ENCODE measurements at regions not wholly inside any gene's neighbourhood (a gene's known extent, or its start where the extent isn't known, plus 50 kb on each side); places are given as distances from the start of the nearest gene placed in this dataset.
"Not testable (repeated sequence)": the region's sequence is repeated elsewhere in the genome, so short reads cannot be mapped to it uniquely, and the experiment has no call there.

DNA sequence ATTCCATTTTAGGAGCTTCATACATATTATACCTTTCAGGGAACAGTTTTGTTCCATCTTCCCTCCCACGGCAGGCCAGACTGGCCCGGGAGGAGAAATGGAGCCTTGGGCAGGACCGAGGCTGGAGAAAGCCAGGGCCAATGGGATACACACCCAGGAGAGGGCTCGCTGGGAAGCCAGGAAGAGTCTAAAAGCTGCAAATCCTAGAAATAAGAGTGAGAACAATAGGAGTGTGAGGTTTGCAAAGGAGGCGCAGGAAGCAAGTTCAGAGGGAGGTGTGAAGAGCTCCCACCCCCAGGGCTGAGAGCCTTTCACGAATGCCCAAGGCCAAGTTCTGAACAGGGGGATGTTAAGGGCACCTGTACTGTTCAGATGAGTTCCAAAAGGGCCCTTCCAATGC lies 67.5 kb upstream of the CPSF6 start:
- TF ChIP-seq CTCF (IDR thresholded peaks at IDR 0.05): no peak
- Mint-ChIP-seq H3K4me3 (no peak overlapping the region), H3K36me3 (ENCODE audit: low read depth) (peaks cover 5% of the 10 kb centered on the region), H3K27me3 (ENCODE audit: low read depth, poor library complexity) (peaks cover 5% of the 10 kb centered on the region), H3K9me3 (peaks cover 15% of the 10 kb centered on the region), H3K27ac (no peak overlapping the region), H3K4me1 (peaks cover 28% of the 10 kb centered on the region)
- no peak for DNase-seq

GRCh38 chr12:69172491-69172890 lies 66.9 kb upstream of the CPSF6 start:
- Mint-ChIP-seq H3K36me3 (ENCODE audit: low read depth) (peaks cover 5% of the 10 kb centered on the region), H3K4me3 (no peak overlapping the region), H3K27ac (no peak overlapping the region), H3K4me1 (peaks cover 28% of the 10 kb centered on the region), H3K27me3 (ENCODE audit: low read depth, poor library complexity) (peaks cover 5% of the 10 kb centered on the region), H3K9me3 (peaks cover 15% of the 10 kb centered on the region)
- TF ChIP-seq CTCF (IDR thresholded peaks at IDR 0.05): no peak
- no peak for DNase-seq

DNA sequence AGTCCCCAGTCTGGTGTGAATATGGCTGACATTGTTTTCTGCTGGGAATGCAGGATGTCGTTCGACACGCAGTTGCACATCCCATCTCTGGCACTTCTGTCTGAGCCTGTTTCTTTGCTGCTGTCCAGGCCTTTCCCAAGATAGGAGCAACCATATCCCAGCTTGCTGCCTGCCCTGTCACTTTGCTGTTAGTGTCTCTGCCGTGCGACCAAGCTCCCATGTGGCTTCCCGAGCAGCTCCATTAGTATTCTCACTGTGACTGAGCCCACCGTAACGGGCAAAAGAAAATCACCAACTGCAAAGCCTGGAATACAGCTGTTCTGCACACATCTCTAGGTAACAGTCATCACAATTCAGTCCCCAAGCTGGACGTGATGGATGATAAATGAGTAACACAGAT lies 66.0 kb upstream of the CPSF6 start:
- no peak for TF ChIP-seq CTCF (IDR thresholded peaks at IDR 0.05)
- Mint-ChIP-seq H3K27ac (no peak overlapping the region), H3K9me3 (peaks cover 18% of the 10 kb centered on the region), H3K4me3 (no peak overlapping the region), H3K36me3 (ENCODE audit: low read depth) (peaks cover 5% of the 10 kb centered on the region), H3K4me1 (peaks cover 28% of the 10 kb centered on the region), H3K27me3 (ENCODE audit: low read depth, poor library complexity) (peaks cover 6% of the 10 kb centered on the region)
- DNase-seq: no peak

- Mint-ChIP-seq H3K27ac (no peak overlapping the region), H3K4me1 (no peaks in the 10 kb centered on the region)
These were observed 59.6 kb upstream of the CPSF6 start for GRCh38 chr12:69179786-69180185.

DNA sequence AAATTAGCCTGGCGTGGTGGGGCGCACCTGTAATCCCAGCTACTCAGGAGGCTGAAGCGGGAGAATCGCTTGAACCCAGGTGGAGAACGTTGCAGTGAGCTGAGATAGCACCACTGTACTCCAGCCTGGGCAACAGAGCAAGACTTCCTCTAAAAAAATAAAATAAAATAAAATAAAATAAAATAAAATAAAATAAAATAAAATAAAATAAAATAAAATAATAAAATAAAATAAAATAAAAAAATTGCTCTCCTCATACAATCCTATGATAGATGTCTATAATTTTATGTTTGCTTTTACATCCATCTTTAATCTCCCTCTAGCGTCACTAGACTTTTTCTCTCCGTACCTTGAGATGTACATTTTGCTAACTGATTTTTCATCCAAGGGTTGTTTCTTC lies 51.8 kb upstream of the CPSF6 start:
- not testable (repeated sequence) for H3K27ac Mint-ChIP-seq; H3K4me3 Mint-ChIP-seq; H3K4me1 Mint-ChIP-seq; DNase-seq; H3K27me3 Mint-ChIP-seq (ENCODE audit: low read depth, poor library complexity)
- Mint-ChIP-seq H3K9me3 (peaks cover 63% of the 10 kb centered on the region), H3K36me3 (ENCODE audit: low read depth) (peaks cover 11% of the 10 kb centered on the region)

More at GRCh38 chr12:69179786-69180185, 59.6 kb upstream of the CPSF6 start:
- no peak for DNase-seq
- Mint-ChIP-seq H3K27me3 (ENCODE audit: low read depth, poor library complexity) (peaks cover 11% of the 10 kb centered on the region), H3K36me3 (ENCODE audit: low read depth) (peaks cover 9% of the 10 kb centered on the region), H3K9me3 (peaks cover 40% of the 10 kb centered on the region), H3K4me3 (no peak overlapping the region)
- no peak for TF ChIP-seq CTCF (IDR thresholded peaks at IDR 0.05)

GRCh38 chr12:69189378-69189978 lies 49.9 kb upstream of the CPSF6 start:
- Mint-ChIP-seq H3K9me3 (peaks cover 62% of the 10 kb centered on the region), H3K27ac (no peak overlapping the region), H3K4me1 (no peaks in the 10 kb centered on the region), H3K27me3 (ENCODE audit: low read depth, poor library complexity) (peaks cover 6% of the 10 kb centered on the region), H3K4me3 (no peak overlapping the region), H3K36me3 (ENCODE audit: low read depth) (peaks cover 5% of the 10 kb centered on the region)
- TF ChIP-seq CTCF (IDR thresholded peaks at IDR 0.05): no peak
- no peak for DNase-seq
